Stomach (tissue), 4 donors: ENCODE measurements at regions not wholly inside any gene's neighbourhood (a gene's known extent, or its start where the extent isn't known, plus 50 kb on each side); places are given as distances from the start of the nearest gene placed in this dataset.

ENCODE experiments used
- CTCF ChIP-seq, 7 experiments: fragments of 450-650 bp in 4 of 7; fragments of 200-600 bp in 3 of 7; sonication (generic) in 3 of 7; IDR thresholded peaks; one replicate each; pipeline ENCODE4 v1.5.1; 2016 to 2019; ENCODE audit warnings: antibody characterized with exemption in 7 of 7, control low read depth in 2 of 7, mild to moderate bottlenecking in 1 of 7
- EP300 ChIP-seq: sonication (generic); formaldehyde crosslinking; IDR thresholded peaks from one replicate; pipeline ENCODE4 v1.6.1; 2017; ENCODE audit warnings: antibody characterized with exemption

GRCh38 chr4:13133700-13134099 is 350.4 kb downstream of the RAB28 start:
- TF ChIP-seq CTCF (IDR thresholded peaks at IDR 0.05), result no peak
- no peak for TF ChIP-seq EP300
